HUES64 (cell line): ENCODE measurements at regions not wholly inside any gene's neighbourhood (a gene's known extent, or its start where the extent isn't known, plus 50 kb on each side); places are given as distances from the start of the nearest gene placed in this dataset.

Source experiments
- H3K27ac ChIP-seq: 2 replicates; pipeline ENCODE4 v1.7.0; 2013; ENCODE audit warnings: low read depth, low read length, inconsistent platforms
- H3K27me3 ChIP-seq: 2 replicates; pipeline ENCODE4 v1.6.1; 2013; ENCODE audit warnings: mild to moderate bottlenecking, low read length; ENCODE audit not compliant: insufficient read depth
- H3K36me3 ChIP-seq: 2 replicates; pipeline ENCODE4 v1.6.1; 2013; ENCODE audit warnings: mild to moderate bottlenecking, low read length; ENCODE audit not compliant: insufficient read depth
- H3K4me1 ChIP-seq: 2 replicates; pipeline ENCODE4 v1.6.1; 2013; ENCODE audit warnings: mild to moderate bottlenecking, low read length, moderate library complexity; ENCODE audit not compliant: insufficient read depth
- H3K4me3 ChIP-seq: 2 replicates; pipeline ENCODE4 v1.5.1; 2013; ENCODE audit warnings: mild to moderate bottlenecking, low read length, moderate library complexity
- H3K9ac ChIP-seq: 2 replicates; pipeline ENCODE4 v1.6.1; 2013; ENCODE audit warnings: mild to moderate bottlenecking, low read depth, low read length
- H3K9me3 ChIP-seq: 2 replicates; pipeline ENCODE4 v1.6.1; 2013; ENCODE audit warnings: low read depth, low read length; ENCODE audit not compliant: insufficient read depth
- WGBS: fragments of 150-250, 120-280 bp; methylation state at CpG from one replicate; pipeline ENCODE4 v1.1.7; 2013; ENCODE audit warnings: missing lambda C conversion rate; 5-methylcytosine and 5-hydroxymethylcytosine counted together

- 96% methylated on average over 2 of the region's 3 CpGs for WGBS
- H3K9ac ChIP-seq = no peak overlapping the region
- no peaks in the 10 kb centered on the region for H3K4me1 ChIP-seq
- H3K9me3 ChIP-seq = no peaks in the 10 kb centered on the region
- H3K4me3 ChIP-seq = no peak overlapping the region
- H3K36me3 ChIP-seq = no peaks in the 10 kb centered on the region
- peaks cover 81% of the 10 kb centered on the region for H3K27me3 ChIP-seq
- H3K27ac ChIP-seq = no peak overlapping the region
Measured at GRCh38 chr15:96079882-96080281, 250.6 kb upstream of the NR2F2 start.

- Histone ChIP-seq H3K4me1 (peaks cover 37% of the 10 kb centered on the region), H3K27me3 (peaks cover 92% of the 10 kb centered on the region), H3K27ac (no peak overlapping the region), H3K36me3 (no peaks in the 10 kb centered on the region), H3K4me3 (no peak overlapping the region), H3K9ac (no peak overlapping the region), H3K9me3 (no peaks in the 10 kb centered on the region)
- WGBS = 32% methylated on average over 3 of the region's 3 CpGs
Measured at GRCh38 chr15:96086164-96086563, 244.3 kb upstream of the NR2F2 start.

- Histone ChIP-seq H3K9ac (no peak overlapping the region), H3K27ac (peak overlapping the region; percentile 33; the same call in 1 of the 2 replicates), H3K36me3 (no peaks in the 10 kb centered on the region), H3K9me3 (no peaks in the 10 kb centered on the region), H3K4me3 (peak overlapping the region; percentile 1; the same call in 1 of the 2 replicates), H3K27me3 (peaks cover 94% of the 10 kb centered on the region), H3K4me1 (peaks cover 37% of the 10 kb centered on the region)
- 4% methylated on average over 2 of the region's 2 CpGs for WGBS
Measured at GRCh38 chr15:96087180-96087884, 243.2 kb upstream of the NR2F2 start.

- H3K9ac ChIP-seq = no peak overlapping the region
- H3K27me3 ChIP-seq = peaks cover 94% of the 10 kb centered on the region
- no CpG with 5 or more reads among the region's 1 CpG for WGBS
- no peaks in the 10 kb centered on the region for H3K9me3 ChIP-seq
- H3K4me3 ChIP-seq = no peak overlapping the region
- no peaks in the 10 kb centered on the region for H3K36me3 ChIP-seq
- H3K27ac ChIP-seq = peak overlapping the region; percentile 67; the same call in 1 of the 2 replicates
- peaks cover 37% of the 10 kb centered on the region for H3K4me1 ChIP-seq
Measured at GRCh38 chr15:96088650-96089049, 241.8 kb upstream of the NR2F2 start.

GRCh38 chr15:96089405-96090058, 241.0 kb upstream of the NR2F2 start:
- H3K36me3 ChIP-seq = no peaks in the 10 kb centered on the region
- H3K27me3 ChIP-seq = peaks cover 95% of the 10 kb centered on the region
- H3K9ac ChIP-seq = no peak overlapping the region
- WGBS = 81% methylated on average over 10 of the region's 11 CpGs
- peaks cover 37% of the 10 kb centered on the region for H3K4me1 ChIP-seq
- no peak overlapping the region for H3K4me3 ChIP-seq
- H3K27ac ChIP-seq = no peak overlapping the region
- no peaks in the 10 kb centered on the region for H3K9me3 ChIP-seq

- H3K4me3 ChIP-seq = no peak overlapping the region
- no peak overlapping the region for H3K27ac ChIP-seq
- H3K27me3 ChIP-seq = peaks cover 80% of the 10 kb centered on the region
- WGBS = 88% methylated on average over 1 of the region's 1 CpG
- no peaks in the 10 kb centered on the region for H3K36me3 ChIP-seq
- H3K9ac ChIP-seq = no peak overlapping the region
- H3K4me1 ChIP-seq = peaks cover 28% of the 10 kb centered on the region
- H3K9me3 ChIP-seq = no peaks in the 10 kb centered on the region
Measured at GRCh38 chr15:96092186-96092585, 238.3 kb upstream of the NR2F2 start.

GRCh38 chr15:96093063-96093462, 237.4 kb upstream of the NR2F2 start:
- Histone ChIP-seq H3K27me3 (peaks cover 74% of the 10 kb centered on the region), H3K36me3 (no peaks in the 10 kb centered on the region), H3K27ac (no peak overlapping the region), H3K4me1 (peaks cover 22% of the 10 kb centered on the region), H3K4me3 (no peak overlapping the region), H3K9ac (no peak overlapping the region), H3K9me3 (no peaks in the 10 kb centered on the region)
- 84% methylated on average over 2 of the region's 2 CpGs for WGBS

GRCh38 chr15:96097661-96098060, 232.8 kb upstream of the NR2F2 start:
- H3K9me3 ChIP-seq = no peaks in the 10 kb centered on the region
- 97% methylated on average over 2 of the region's 2 CpGs for WGBS
- no peak overlapping the region for H3K9ac ChIP-seq
- H3K27ac ChIP-seq = no peak overlapping the region
- H3K27me3 ChIP-seq = peaks cover 28% of the 10 kb centered on the region
- H3K4me3 ChIP-seq = no peak overlapping the region
- no peaks in the 10 kb centered on the region for H3K36me3 ChIP-seq
- H3K4me1 ChIP-seq = no peaks in the 10 kb centered on the region

- Histone ChIP-seq H3K9ac (no peak overlapping the region), H3K27me3 (no peaks in the 10 kb centered on the region; the same call in 1 of the 2 replicates), H3K4me1 (no peaks in the 10 kb centered on the region), H3K36me3 (no peaks in the 10 kb centered on the region), H3K27ac (no peak overlapping the region), H3K9me3 (no peaks in the 10 kb centered on the region), H3K4me3 (no peak overlapping the region)
- 79% methylated on average over 6 of the region's 6 CpGs for WGBS
Measured at GRCh38 chr15:96102631-96103030, 227.9 kb upstream of the NR2F2 start.

- Histone ChIP-seq H3K4me3 (no peak overlapping the region), H3K27me3 (no peaks in the 10 kb centered on the region), H3K9ac (no peak overlapping the region), H3K36me3 (no peaks in the 10 kb centered on the region), H3K27ac (no peak overlapping the region), H3K4me1 (no peaks in the 10 kb centered on the region), H3K9me3 (no peaks in the 10 kb centered on the region)
- 96% methylated on average over 1 of the region's 1 CpG for WGBS
Measured at GRCh38 chr15:96106181-96106580, 224.3 kb upstream of the NR2F2 start.

GRCh38 chr15:96106628-96107027, 223.9 kb upstream of the NR2F2 start:
- WGBS = 98% methylated on average over 5 of the region's 5 CpGs
- Histone ChIP-seq H3K36me3 (no peaks in the 10 kb centered on the region), H3K4me1 (no peaks in the 10 kb centered on the region), H3K9ac (no peak overlapping the region), H3K9me3 (no peaks in the 10 kb centered on the region), H3K4me3 (no peak overlapping the region), H3K27me3 (no peaks in the 10 kb centered on the region), H3K27ac (no peak overlapping the region)
